ENCODE measurements at regions not wholly inside any gene's neighbourhood (a gene's known extent, or its start where the extent isn't known, plus 50 kb on each side); places are given as distances from the start of the nearest gene placed in this dataset.

- no peaks in the 10 kb centered on the region for H4K20me1 ChIP-seq (replicated peaks; ENCODE audit: control insufficient read depth, extremely low read depth, insufficient read depth, low read length)
- no peaks in the 10 kb centered on the region for H3K9me1 ChIP-seq (replicated peaks; ENCODE audit: control insufficient read depth, extremely low read depth, insufficient read depth, low read length)
- no peaks in the 10 kb centered on the region for H3K4me1 ChIP-seq (ENCODE audit: control insufficient read depth, extremely low read depth, insufficient read depth, low read length)
- no peak overlapping the region for H3K27ac ChIP-seq (ENCODE audit: insufficient read depth, low read depth, low read length)
- H3K27me3 ChIP-seq (ENCODE audit: control insufficient read depth in 2 of 2, insufficient read depth in 2 of 2, low read length in 2 of 2): no peaks in the 10 kb centered on the region
- H3K9me3 ChIP-seq (replicated peaks; ENCODE audit: control insufficient read depth, insufficient read depth, low read length): no peaks in the 10 kb centered on the region
- no peak overlapping the region for H3K4me3 ChIP-seq (replicated peaks in 1 of 3; ENCODE audit: insufficient read depth in 1 of 3, low read depth in 1 of 3, low read length in 3 of 3)
- FAIRE-seq: no peak
- no peak for DNase-seq (ENCODE audit: low read depth, low spot score)
- dilution Hi-C loops (cut with MboI; ENCODE audit: extremely low pct_ligation_motif_present, low sequenced_read_pairs) (no loop called here), intact Hi-C loops (cut with micrococcal nuclease) (no loop called here)
- TF ChIP-seq JUN (IDR thresholded peaks at IDR 0.05; ENCODE audit: borderline replicate concordance, insufficient read depth, insufficient read length, low read depth): no peak
- no peak for TF ChIP-seq FOS (IDR thresholded peaks at IDR 0.05; ENCODE audit: borderline replicate concordance, insufficient read depth, low read length)
- TF ChIP-seq GATA2 (IDR thresholded peaks at IDR 0.05; ENCODE audit: insufficient read depth, insufficient read length, low read depth, low read length): no peak
- TF ChIP-seq, protein P1, sequence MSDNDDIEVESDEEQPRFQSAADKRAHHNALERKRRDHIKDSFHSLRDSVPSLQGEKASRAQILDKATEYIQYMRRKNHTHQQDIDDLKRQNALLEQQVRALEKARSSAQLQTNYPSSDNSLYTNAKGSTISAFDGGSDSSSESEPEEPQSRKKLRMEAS (IDR thresholded peaks at IDR 0.05; ENCODE audit: insufficient read depth, insufficient read length): no peak
- no peak for TF ChIP-seq EZH2 (IDR thresholded peaks at IDR 0.05; ENCODE audit: borderline replicate concordance, low read depth, low read length, severe bottlenecking)
- no peak for TF ChIP-seq MYC (IDR thresholded peaks at IDR 0.05; ENCODE audit: low read depth, low read length)
- TF ChIP-seq POLR2A (IDR thresholded peaks at IDR 0.05; ENCODE audit: low read depth, low read length): no peak
- no peaks in the 10 kb centered on the region for H3K79me2 ChIP-seq (ENCODE audit: control insufficient read depth, insufficient read depth, low read length)
- ChIA-PET POLR2A (no interaction called here), CTCF (no interaction called here)
- no TSS peak for BruUV-seq (replicated peaks)
- H3K4me2 ChIP-seq (ENCODE audit: insufficient read depth, low read length): no peak overlapping the region
- no peak overlapping the region for H2AFZ ChIP-seq (ENCODE audit: low read depth, low read length)
- no peaks in the 10 kb centered on the region for H3K36me3 ChIP-seq (ENCODE audit: control insufficient read depth in 2 of 2, extremely low read depth in 1 of 2, insufficient read depth in 2 of 2, low read length in 2 of 2)
- H3K9ac ChIP-seq (replicated peaks; ENCODE audit: extremely low read depth, insufficient read depth, low read length): no peak overlapping the region
Observed at GRCh38 chr11:19455731-19456130, 215.0 kb upstream of the E2F8 start.

DNA sequence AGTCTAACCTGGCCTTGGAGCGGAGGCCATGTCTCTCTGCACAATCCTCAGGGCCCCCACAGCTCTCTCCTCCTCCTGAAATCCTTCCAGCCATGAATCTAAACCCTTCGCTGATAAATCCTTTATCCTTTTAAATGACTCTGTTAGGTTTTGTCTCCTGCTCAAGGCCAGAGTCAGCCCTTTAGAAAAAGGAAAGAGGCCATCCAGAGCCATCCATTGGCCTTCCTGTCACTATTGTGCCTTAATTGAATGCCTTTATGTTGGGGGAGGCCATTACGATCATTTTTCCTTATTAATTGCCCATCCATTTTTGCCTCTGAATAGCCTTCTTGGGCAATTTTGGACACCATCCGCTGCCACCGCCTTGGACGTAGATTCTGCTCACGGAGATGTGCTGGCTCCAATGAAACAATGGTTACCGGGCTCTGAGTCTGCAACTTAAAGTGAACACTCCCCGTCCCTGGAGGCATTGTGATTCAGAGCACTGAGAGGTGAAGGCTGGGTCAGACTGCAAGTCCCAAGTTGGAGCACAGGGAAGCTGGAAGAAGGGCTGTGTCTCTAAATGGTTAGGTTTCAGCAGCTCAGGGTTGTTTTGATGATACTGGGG lies 213.0 kb upstream of the E2F8 start:
- H3K79me2 ChIP-seq (ENCODE audit: control insufficient read depth, insufficient read depth, low read length): no peaks in the 10 kb centered on the region
- DNase-seq (ENCODE audit: low read depth, low spot score) (no peak), FAIRE-seq (no peak)
- no peaks in the 10 kb centered on the region for H3K27me3 ChIP-seq (ENCODE audit: control insufficient read depth in 2 of 2, insufficient read depth in 2 of 2, low read length in 2 of 2)
- H3K36me3 ChIP-seq (ENCODE audit: control insufficient read depth in 2 of 2, extremely low read depth in 1 of 2, insufficient read depth in 2 of 2, low read length in 2 of 2): no peaks in the 10 kb centered on the region
- H3K27ac ChIP-seq (ENCODE audit: insufficient read depth, low read depth, low read length): no peak overlapping the region
- H3K4me3 ChIP-seq (replicated peaks in 1 of 3; ENCODE audit: insufficient read depth in 1 of 3, low read depth in 1 of 3, low read length in 3 of 3): no peak overlapping the region
- dilution Hi-C loops (cut with MboI; ENCODE audit: extremely low pct_ligation_motif_present, low sequenced_read_pairs): no loop called here
- H3K4me2 ChIP-seq (ENCODE audit: insufficient read depth, low read length): no peak overlapping the region
- no peaks in the 10 kb centered on the region for H3K9me1 ChIP-seq (replicated peaks; ENCODE audit: control insufficient read depth, extremely low read depth, insufficient read depth, low read length)
- CTCF ChIA-PET: no interaction called here
- H3K9me3 ChIP-seq (replicated peaks; ENCODE audit: control insufficient read depth, insufficient read depth, low read length): no peaks in the 10 kb centered on the region
- no peak for TF ChIP-seq MYC (IDR thresholded peaks at IDR 0.05; ENCODE audit: low read depth, low read length)
- no peak for TF ChIP-seq EZH2 (IDR thresholded peaks at IDR 0.05; ENCODE audit: borderline replicate concordance, low read depth, low read length, severe bottlenecking)
- TF ChIP-seq, protein P1 (IDR thresholded peaks at IDR 0.05; ENCODE audit: insufficient read depth, insufficient read length): no peak
- H4K20me1 ChIP-seq (replicated peaks; ENCODE audit: control insufficient read depth, extremely low read depth, insufficient read depth, low read length): no peaks in the 10 kb centered on the region
- H3K4me1 ChIP-seq (ENCODE audit: control insufficient read depth, extremely low read depth, insufficient read depth, low read length): no peaks in the 10 kb centered on the region
- no peak overlapping the region for H2AFZ ChIP-seq (ENCODE audit: low read depth, low read length)
- H3K9ac ChIP-seq (replicated peaks; ENCODE audit: extremely low read depth, insufficient read depth, low read length): no peak overlapping the region
- intact Hi-C loops (cut with micrococcal nuclease): no loop called here
- no TSS peak for BruUV-seq (replicated peaks)
- POLR2A ChIA-PET: no interaction called here

All from endothelial cell of umbilical vein (primary cell).